Naive thymus-derived CD4-positive, alpha-beta T cell (primary cell): ENCODE measurements at regions not wholly inside any gene's neighbourhood (a gene's known extent, or its start where the extent isn't known, plus 50 kb on each side); places are given as distances from the start of the nearest gene placed in this dataset.

Experiments
- ATAC-seq: fragments of 150-1000 bp; cut with Tn5 transposase; 2 replicates; pipeline ENCODE4 v1.10.0; 2021; ENCODE audit warnings: mild to moderate bottlenecking, moderate library complexity
- CTCF ChIA-PET: fragments of 350-600 bp; sonication (Branson Sonifier 250); formaldehyde crosslinking; loops from one replicate; lab custom pipeline; 2021; ENCODE audit warnings: antibody characterized with exemption; lab: Charles Lee
- POLR2A ChIA-PET: fragments of 350-600 bp; sonication (Branson Sonifier 250); formaldehyde crosslinking; loops from one replicate; lab custom pipeline; 2021; ENCODE audit warnings: antibody characterized with exemption, inconsistent platforms; lab: Charles Lee
- DNase-seq, 9 donors: peaks; one replicate each; pipeline versions ENCODE4 v3.0.0 to v3.0.0-alpha.2; 2020 to 2022; ENCODE audit warnings: mixed read lengths in 1 of 9
- H3K27ac ChIP-seq: one replicate; pipeline ENCODE4 v1.7.0; 2013; ENCODE audit warnings: mild to moderate bottlenecking, low read depth, low read length, moderate library complexity
- H3K27me3 ChIP-seq, 2 donors: one replicate each; pipeline ENCODE4 v1.7.0; 2013; ENCODE audit warnings: low read length in 2 of 2, mild to moderate bottlenecking in 2 of 2, moderate library complexity in 2 of 2; ENCODE audit not compliant: control insufficient read depth in 2 of 2, insufficient read depth in 2 of 2
- H3K36me3 ChIP-seq, 3 experiments: 1 replicate in 2 of 3; 2 replicates in 1 of 3; pipeline ENCODE4 v1.7.0; 2013; ENCODE audit warnings: low read length in 3 of 3, mild to moderate bottlenecking in 3 of 3, moderate library complexity in 1 of 3; ENCODE audit not compliant: insufficient read depth in 3 of 3, control insufficient read depth in 2 of 3
- H3K4me1 ChIP-seq, 2 donors: one replicate each; pipeline ENCODE4 v1.7.0; 2013; ENCODE audit warnings: low read length in 2 of 2, mild to moderate bottlenecking in 2 of 2, moderate library complexity in 1 of 2; ENCODE audit not compliant: control insufficient read depth in 2 of 2, insufficient read depth in 2 of 2
- H3K4me3 ChIP-seq: 2 replicates; pipeline ENCODE4 v1.7.0; 2013; ENCODE audit warnings: mild to moderate bottlenecking, low read length
- H3K9me3 ChIP-seq, 3 experiments: 1 replicate in 2 of 3; 2 replicates in 1 of 3; pipeline ENCODE4 v1.7.0; 2013; ENCODE audit warnings: low read length in 3 of 3; ENCODE audit not compliant: control insufficient read depth in 2 of 3
- H3K27ac Mint-ChIP-seq, 9 donors: one replicate each; pipeline ENCODE4 v1.8.0; 2020 to 2022; ENCODE audit warnings: mixed read lengths in 9 of 9, mild to moderate bottlenecking in 8 of 9, moderate library complexity in 5 of 9, inconsistent platforms in 2 of 9
- H3K27me3 Mint-ChIP-seq, 5 donors: one replicate each; pipeline ENCODE4 v1.8.0; 2021 to 2022; ENCODE audit warnings: mixed read lengths in 5 of 5, mild to moderate bottlenecking in 1 of 5
- H3K36me3 Mint-ChIP-seq, 5 donors: one replicate each; pipeline ENCODE4 v1.8.0; 2020 to 2022; ENCODE audit warnings: mixed read lengths in 5 of 5, mild to moderate bottlenecking in 3 of 5, inconsistent platforms in 1 of 5
- H3K4me1 Mint-ChIP-seq, 7 donors: one replicate each; pipeline ENCODE4 v1.8.0; 2020 to 2022; ENCODE audit warnings: mixed read lengths in 7 of 7, mild to moderate bottlenecking in 3 of 7, inconsistent platforms in 1 of 7
- H3K4me3 Mint-ChIP-seq, 10 donors: one replicate each; pipeline ENCODE4 v1.8.0; 2020 to 2022; ENCODE audit warnings: mild to moderate bottlenecking in 10 of 10, mixed read lengths in 10 of 10, moderate library complexity in 6 of 10, inconsistent platforms in 2 of 10
- H3K9me3 Mint-ChIP-seq, 11 donors: one replicate each; pipeline ENCODE4 v1.8.0; 2020 to 2022; ENCODE audit warnings: mixed read lengths in 11 of 11, mild to moderate bottlenecking in 4 of 11, inconsistent platforms in 1 of 11, moderate library complexity in 1 of 11
- intact Hi-C, 2 donors: fragments of 100-400 bp; cut with micrococcal nuclease; formaldehyde crosslinking; loops; one replicate each; pipeline ENCODE4 v1.15.1; 2023

DNA sequence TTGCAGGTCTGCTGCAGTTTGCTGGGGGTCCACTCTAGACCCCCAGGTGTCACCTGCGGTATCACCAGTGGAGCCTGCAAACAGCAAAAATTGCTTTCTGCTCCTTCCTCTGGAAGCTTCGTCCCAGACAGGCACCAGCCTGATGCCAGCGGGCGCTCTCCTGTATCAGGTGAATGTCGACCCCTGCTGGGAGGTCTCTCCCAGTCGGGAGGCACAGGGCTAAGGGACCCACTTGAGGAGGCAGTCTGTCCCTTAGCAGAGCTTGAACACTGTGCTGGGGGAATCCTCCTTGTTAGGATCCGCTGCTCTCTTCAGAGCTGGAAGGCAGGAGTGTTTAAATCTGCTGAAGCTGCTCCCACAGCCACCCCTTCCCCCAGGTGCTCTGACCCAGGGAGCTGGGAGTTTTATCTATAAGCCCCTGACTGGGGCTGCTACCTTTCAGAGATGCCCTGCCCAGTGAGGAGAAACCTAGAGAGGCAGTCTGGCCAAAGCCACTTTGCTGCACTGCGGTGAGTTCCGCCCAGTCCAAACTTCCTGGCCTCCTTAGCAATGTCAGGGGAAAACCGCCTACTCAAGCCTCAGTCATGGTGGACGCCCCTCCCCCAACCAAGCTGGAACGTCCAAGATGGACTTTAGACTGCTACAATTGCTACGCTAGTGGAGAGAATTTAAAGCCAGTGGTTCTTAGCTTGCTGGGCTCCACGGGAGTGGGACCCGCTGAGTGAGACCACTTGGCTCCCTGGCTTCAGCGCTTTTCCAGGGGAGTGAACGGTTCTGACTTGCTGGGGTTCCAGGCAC, 652.5 kb downstream of the KCNJ3 start:
- Mint-ChIP-seq H3K36me3 (no peaks in the 10 kb centered on the region), H3K9me3 (peaks cover 0 to 6% (median 0%) of the 10 kb centered on the region in 11 donors), H3K4me3 (no peak overlapping the region), H3K27ac (no peak overlapping the region), H3K4me1 (no peaks in the 10 kb centered on the region), H3K27me3 (no peaks in the 10 kb centered on the region)
- Histone ChIP-seq H3K4me3 (no peak overlapping the region), H3K36me3 (no peaks in the 10 kb centered on the region), H3K27me3 (no peaks in the 10 kb centered on the region), H3K27ac (no peak overlapping the region), H3K9me3 (no peaks in the 10 kb centered on the region), H3K4me1 (no peaks in the 10 kb centered on the region)
- intact Hi-C loops: no loop called here
- ATAC-seq (no peak), DNase-seq (no peak)
- CTCF ChIA-PET: no interaction called here
- POLR2A ChIA-PET: no interaction called here

DNA sequence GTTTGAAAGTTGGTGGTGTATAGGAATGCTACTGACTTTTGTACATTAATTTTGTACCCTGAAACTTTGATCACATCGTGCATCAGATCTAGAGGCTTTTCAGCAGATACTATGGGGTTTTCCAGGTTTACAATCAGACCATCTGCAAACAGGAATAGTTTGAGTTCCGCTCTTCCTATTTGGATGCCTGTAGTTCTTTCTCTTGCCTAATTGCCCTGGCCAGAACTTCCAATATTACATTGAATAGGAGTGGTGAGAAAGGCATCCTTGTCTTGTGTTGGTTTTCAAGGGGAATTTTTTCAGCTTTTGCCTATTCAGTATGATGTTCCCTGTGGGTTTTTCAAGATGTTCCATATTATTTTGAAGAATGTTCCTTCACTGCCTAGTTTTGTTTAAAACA, 633.5 kb downstream of the KCNJ3 start:
- Histone ChIP-seq H3K36me3 (no peaks in the 10 kb centered on the region), H3K9me3 (no peaks in the 10 kb centered on the region), H3K27ac (no peak overlapping the region), H3K27me3 (no peaks in the 10 kb centered on the region), H3K4me1 (no peaks in the 10 kb centered on the region), H3K4me3 (no peak overlapping the region)
- Mint-ChIP-seq H3K4me3 (no peak overlapping the region), H3K27me3 (peaks cover 0 to 3% (median 0%) of the 10 kb centered on the region in 5 donors), H3K4me1 (no peaks in the 10 kb centered on the region), H3K36me3 (no peaks in the 10 kb centered on the region), H3K27ac (no peak overlapping the region), H3K9me3 (peaks cover 0 to 7% (median 2%) of the 10 kb centered on the region in 11 donors)
- ChIA-PET POLR2A (no interaction called here), CTCF (no interaction called here)
- no peak for DNase-seq
- intact Hi-C loops: no loop called here
- ATAC-seq: no peak

DNA sequence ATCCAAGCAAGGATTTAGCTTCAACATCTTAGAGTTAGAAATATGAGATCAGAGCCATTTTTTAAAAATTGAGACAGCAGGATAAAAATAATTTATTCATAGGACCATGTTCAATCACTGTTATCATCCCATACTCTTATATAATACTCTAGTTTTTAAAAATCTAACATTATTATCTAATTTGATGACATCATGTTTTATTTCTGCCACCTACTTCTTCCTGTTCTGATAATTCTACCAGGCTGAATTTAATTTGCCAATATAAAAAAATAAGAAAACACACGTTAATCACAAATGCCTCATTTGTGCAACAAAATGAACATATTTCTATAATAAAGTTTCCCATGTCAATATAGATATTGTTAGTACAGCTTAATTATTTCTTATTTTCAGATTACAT, 621.7 kb downstream of the KCNJ3 start:
- Histone ChIP-seq H3K36me3 (no peaks in the 10 kb centered on the region), H3K4me1 (no peaks in the 10 kb centered on the region), H3K9me3 (no peaks in the 10 kb centered on the region), H3K27ac (no peak overlapping the region), H3K27me3 (no peaks in the 10 kb centered on the region), H3K4me3 (no peak overlapping the region)
- POLR2A ChIA-PET: no interaction called here
- no peak overlapping the region for H3K4me3 Mint-ChIP-seq
- no peaks in the 10 kb centered on the region for H3K36me3 Mint-ChIP-seq
- no peak for DNase-seq
- no peak for ATAC-seq
- CTCF ChIA-PET: no interaction called here
- intact Hi-C loops: no loop called here
- peaks cover 0 to 4% (median 0%) of the 10 kb centered on the region in 5 donors for H3K27me3 Mint-ChIP-seq
- no peaks in the 10 kb centered on the region for H3K9me3 Mint-ChIP-seq
- no peak overlapping the region for H3K27ac Mint-ChIP-seq
- H3K4me1 Mint-ChIP-seq: no peaks in the 10 kb centered on the region

DNA sequence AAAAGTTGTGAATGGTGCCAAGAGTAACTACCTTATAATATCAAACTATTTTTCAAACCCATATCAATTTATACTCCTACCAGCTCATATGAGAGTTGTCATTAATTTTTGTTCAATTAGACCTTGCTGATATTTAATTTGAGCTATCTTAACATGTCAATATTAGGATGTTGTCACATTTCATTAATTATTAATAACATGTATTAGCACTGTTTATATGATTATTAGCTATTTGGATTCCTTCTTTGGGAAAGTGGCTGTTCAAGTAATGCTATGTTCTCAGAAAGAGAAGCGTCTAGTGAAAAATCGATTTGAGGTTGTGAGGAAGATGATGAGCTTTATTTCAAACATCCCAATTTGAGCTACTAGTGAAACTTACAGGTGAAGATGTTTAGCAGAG, 620.2 kb downstream of the KCNJ3 start:
- H3K27me3 Mint-ChIP-seq: peaks cover 0 to 4% (median 0%) of the 10 kb centered on the region in 5 donors
- Histone ChIP-seq H3K4me1 (no peaks in the 10 kb centered on the region), H3K36me3 (no peaks in the 10 kb centered on the region), H3K4me3 (no peak overlapping the region), H3K9me3 (no peaks in the 10 kb centered on the region), H3K27me3 (no peaks in the 10 kb centered on the region), H3K27ac (no peak overlapping the region)
- H3K36me3 Mint-ChIP-seq: no peaks in the 10 kb centered on the region
- ATAC-seq: no peak
- intact Hi-C loops: loop anchor here in 1 of 2 donors (10.0 kb wide), 1 partner anchor 864 kb away; no protein-coding TSS in a partner anchor
- H3K9me3 Mint-ChIP-seq: no peaks in the 10 kb centered on the region
- CTCF ChIA-PET: no interaction called here
- DNase-seq: no peak
- no peak overlapping the region for H3K4me3 Mint-ChIP-seq
- H3K27ac Mint-ChIP-seq: no peak overlapping the region
- no peaks in the 10 kb centered on the region for H3K4me1 Mint-ChIP-seq
- POLR2A ChIA-PET: no interaction called here

DNA sequence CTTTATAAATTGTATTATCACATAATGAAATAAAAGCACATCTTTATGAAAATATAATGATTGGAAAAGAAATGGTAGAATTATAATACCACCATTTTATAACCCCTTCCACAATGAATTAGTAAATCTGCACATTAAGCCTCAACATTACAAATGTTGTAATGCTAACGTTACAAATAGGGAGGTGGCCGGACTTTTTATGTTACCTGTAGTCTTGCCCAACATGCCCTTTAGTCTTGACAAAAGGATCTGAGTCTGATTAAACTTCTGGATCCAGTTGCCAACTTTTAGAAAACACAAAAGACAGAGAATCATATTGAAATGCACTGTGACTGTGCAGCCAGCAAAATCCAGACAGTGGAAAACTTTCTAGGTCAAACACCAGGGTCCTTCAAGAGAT, 617.3 kb downstream of the KCNJ3 start:
- no peak overlapping the region for H3K27ac Mint-ChIP-seq
- no peaks in the 10 kb centered on the region for H3K9me3 Mint-ChIP-seq
- no peaks in the 10 kb centered on the region for H3K27me3 Mint-ChIP-seq
- ChIA-PET POLR2A (no interaction called here), CTCF (no interaction called here)
- Histone ChIP-seq H3K4me3 (no peak overlapping the region), H3K36me3 (no peaks in the 10 kb centered on the region), H3K9me3 (no peaks in the 10 kb centered on the region), H3K4me1 (no peaks in the 10 kb centered on the region), H3K27ac (no peak overlapping the region), H3K27me3 (no peaks in the 10 kb centered on the region)
- H3K36me3 Mint-ChIP-seq: no peaks in the 10 kb centered on the region
- intact Hi-C loops: loop anchor here in 1 of 2 donors (10.0 kb wide), 1 partner anchor 861 kb away; no protein-coding TSS in a partner anchor
- H3K4me3 Mint-ChIP-seq: no peak overlapping the region
- DNase-seq (no peak), ATAC-seq (no peak)
- H3K4me1 Mint-ChIP-seq: no peaks in the 10 kb centered on the region

DNA sequence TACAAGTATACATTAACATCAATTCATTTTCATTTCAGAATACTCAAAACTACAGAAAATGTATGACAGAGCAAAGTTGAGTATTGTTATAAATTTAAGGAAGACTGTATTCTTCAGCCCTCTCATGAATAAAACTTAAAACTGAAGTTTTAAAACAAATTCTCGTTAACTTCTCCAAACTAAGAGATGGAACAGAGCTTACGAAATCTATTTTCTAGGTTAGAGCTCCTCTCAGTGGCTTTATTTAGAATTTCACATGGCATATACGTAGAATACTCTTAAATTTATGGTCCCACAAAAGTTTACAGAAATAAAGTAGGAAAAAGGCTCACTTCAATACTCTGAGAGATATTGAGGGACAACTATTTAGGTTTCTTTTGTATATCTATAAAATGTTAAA, 612.1 kb downstream of the KCNJ3 start:
- CTCF ChIA-PET: interaction anchor here (0.7 kb wide), 1 partner anchor 321 kb away, joined by 3 read pairs; no protein-coding TSS in a partner anchor
- no peak for DNase-seq
- intact Hi-C loops: loop anchor here (5.0 to 10.0 kb wide), 2 partner anchors 688 to 856 kb away; no protein-coding TSS in a partner anchor

DNA sequence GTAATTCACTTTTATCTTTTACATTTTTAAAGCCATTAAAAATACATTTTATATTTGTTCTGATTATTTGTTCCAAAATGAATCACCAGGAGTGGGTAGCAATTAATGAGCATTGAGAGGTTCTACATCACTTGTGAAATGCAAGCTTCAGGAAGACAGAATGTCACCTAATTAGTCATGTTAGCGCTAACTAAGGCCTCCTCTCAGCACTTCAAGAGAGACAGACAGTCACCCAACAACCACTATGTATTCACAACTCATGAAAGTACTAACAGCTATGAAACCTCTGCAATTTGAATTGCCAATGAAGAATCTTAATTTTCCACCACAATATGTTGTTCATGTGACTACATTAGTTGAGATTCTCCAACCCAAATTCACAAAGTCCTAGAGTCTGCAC, 611.0 kb downstream of the KCNJ3 start:
- ATAC-seq (no peak), DNase-seq (no peak)
- ChIA-PET POLR2A (no interaction called here), CTCF (no interaction called here)
- intact Hi-C loops: no loop called here
- Histone ChIP-seq H3K4me1 (no peaks in the 10 kb centered on the region), H3K9me3 (no peaks in the 10 kb centered on the region), H3K27ac (no peak overlapping the region), H3K4me3 (no peak overlapping the region), H3K27me3 (no peaks in the 10 kb centered on the region), H3K36me3 (no peaks in the 10 kb centered on the region)
- Mint-ChIP-seq H3K27ac (no peak overlapping the region), H3K9me3 (no peaks in the 10 kb centered on the region), H3K4me1 (no peaks in the 10 kb centered on the region), H3K36me3 (no peaks in the 10 kb centered on the region), H3K27me3 (no peaks in the 10 kb centered on the region), H3K4me3 (no peak overlapping the region)

More for the DNA sequence above, 612.1 kb downstream of the KCNJ3 start:
- no peaks in the 10 kb centered on the region for H3K4me1 ChIP-seq
- H3K4me3 Mint-ChIP-seq: no peak overlapping the region
- no peak overlapping the region for H3K27ac Mint-ChIP-seq
- no peak overlapping the region for H3K27ac ChIP-seq
- no peak overlapping the region for H3K4me3 ChIP-seq
- no peaks in the 10 kb centered on the region for H3K27me3 Mint-ChIP-seq
- POLR2A ChIA-PET: no interaction called here
- no peaks in the 10 kb centered on the region for H3K9me3 ChIP-seq
- H3K9me3 Mint-ChIP-seq: no peaks in the 10 kb centered on the region
- ATAC-seq: no peak
- no peaks in the 10 kb centered on the region for H3K27me3 ChIP-seq
- H3K36me3 Mint-ChIP-seq: no peaks in the 10 kb centered on the region
- no peaks in the 10 kb centered on the region for H3K36me3 ChIP-seq
- H3K4me1 Mint-ChIP-seq: no peaks in the 10 kb centered on the region
